Activated CD8-positive, alpha-beta T cell treated with anti-CD3 and anti-CD28 coated beads for 36 hours (primary cell): ENCODE measurements at regions not wholly inside any gene's neighbourhood (a gene's known extent, or its start where the extent isn't known, plus 50 kb on each side); places are given as distances from the start of the nearest gene placed in this dataset.

Experiments used
- ATAC-seq: fragments of 200-7000 bp; cut with Tn5 transposase; one replicate; pipeline ENCODE4 v1.10.0; 2021; ENCODE audit warnings: mild to moderate bottlenecking, moderate library complexity
- CTCF ChIA-PET: fragments of 350-600 bp; sonication (Branson Sonifier 250); formaldehyde crosslinking; loops from one replicate; lab custom pipeline; 2021; ENCODE audit warnings: antibody characterized with exemption; lab: Charles Lee
- POLR2A ChIA-PET: fragments of 350-600 bp; sonication (Branson Sonifier 250); formaldehyde crosslinking; loops from one replicate; lab custom pipeline; 2021; ENCODE audit warnings: antibody characterized with exemption; lab: Charles Lee
- DNase-seq: peaks from one replicate; pipeline ENCODE4 v3.0.0-alpha.2; 2020
- H3K27ac Mint-ChIP-seq: one replicate; pipeline ENCODE4 v1.8.0; 2021; ENCODE audit warnings: mild to moderate bottlenecking, mixed read lengths
- H3K27me3 Mint-ChIP-seq: one replicate; pipeline ENCODE4 v1.8.0; 2021; ENCODE audit warnings: mixed read lengths
- H3K36me3 Mint-ChIP-seq: one replicate; pipeline ENCODE4 v1.8.0; 2021; ENCODE audit warnings: low read depth, mixed read lengths
- H3K4me1 Mint-ChIP-seq: one replicate; pipeline ENCODE4 v1.8.0; 2021; ENCODE audit warnings: low read depth, mixed read lengths
- H3K4me3 Mint-ChIP-seq: one replicate; pipeline ENCODE4 v1.8.0; 2021; ENCODE audit warnings: mild to moderate bottlenecking, moderate library complexity, mixed read lengths
- H3K9me3 Mint-ChIP-seq: one replicate; pipeline ENCODE4 v1.8.0; 2021; ENCODE audit warnings: mixed read lengths
- intact Hi-C: fragments of 100-400 bp; cut with micrococcal nuclease; formaldehyde crosslinking; loops from one replicate; pipeline ENCODE4 v1.10.0; 2022
- TF ChIP-seq, protein P1 (sequence below): fragments of 200-600 bp; IDR thresholded peaks from one replicate; pipeline ENCODE4 v1.8.0; 2022; ENCODE audit warnings: antibody characterized with exemption, mild to moderate bottlenecking

DNA sequence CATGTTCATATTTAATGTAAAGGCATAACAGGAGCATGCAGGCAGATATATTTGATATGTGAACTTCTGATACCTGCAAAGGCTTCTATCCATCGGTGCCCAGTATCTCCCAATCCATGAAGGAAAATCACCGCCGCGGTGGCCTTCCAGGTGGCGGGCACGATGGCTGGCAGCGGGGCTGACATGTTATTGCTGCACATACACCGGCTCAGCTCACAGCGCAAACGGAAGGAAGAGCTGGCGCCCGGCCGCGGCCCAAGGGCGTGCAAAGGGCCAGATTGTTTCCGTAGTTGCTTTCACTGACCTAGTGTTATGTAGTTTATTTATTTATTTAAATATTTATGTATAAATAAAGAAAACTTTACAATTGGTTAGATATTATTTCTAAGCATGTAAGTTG, 322.7 kb upstream of the PITX2 start:
- ATAC-seq (no peak), DNase-seq (no peak)
- intact Hi-C loops = no loop called here
- Mint-ChIP-seq H3K27me3 (no peaks in the 10 kb centered on the region), H3K36me3 (no peaks in the 10 kb centered on the region), H3K27ac (no peak overlapping the region), H3K9me3 (peaks cover 4% of the 10 kb centered on the region), H3K4me3 (no peak overlapping the region), H3K4me1 (no peaks in the 10 kb centered on the region)
- TF ChIP-seq, protein P1, sequence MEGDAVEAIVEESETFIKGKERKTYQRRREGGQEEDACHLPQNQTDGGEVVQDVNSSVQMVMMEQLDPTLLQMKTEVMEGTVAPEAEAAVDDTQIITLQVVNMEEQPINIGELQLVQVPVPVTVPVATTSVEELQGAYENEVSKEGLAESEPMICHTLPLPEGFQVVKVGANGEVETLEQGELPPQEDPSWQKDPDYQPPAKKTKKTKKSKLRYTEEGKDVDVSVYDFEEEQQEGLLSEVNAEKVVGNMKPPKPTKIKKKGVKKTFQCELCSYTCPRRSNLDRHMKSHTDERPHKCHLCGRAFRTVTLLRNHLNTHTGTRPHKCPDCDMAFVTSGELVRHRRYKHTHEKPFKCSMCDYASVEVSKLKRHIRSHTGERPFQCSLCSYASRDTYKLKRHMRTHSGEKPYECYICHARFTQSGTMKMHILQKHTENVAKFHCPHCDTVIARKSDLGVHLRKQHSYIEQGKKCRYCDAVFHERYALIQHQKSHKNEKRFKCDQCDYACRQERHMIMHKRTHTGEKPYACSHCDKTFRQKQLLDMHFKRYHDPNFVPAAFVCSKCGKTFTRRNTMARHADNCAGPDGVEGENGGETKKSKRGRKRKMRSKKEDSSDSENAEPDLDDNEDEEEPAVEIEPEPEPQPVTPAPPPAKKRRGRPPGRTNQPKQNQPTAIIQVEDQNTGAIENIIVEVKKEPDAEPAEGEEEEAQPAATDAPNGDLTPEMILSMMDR = no peak
- POLR2A ChIA-PET = no interaction called here
- CTCF ChIA-PET = no interaction called here

DNA sequence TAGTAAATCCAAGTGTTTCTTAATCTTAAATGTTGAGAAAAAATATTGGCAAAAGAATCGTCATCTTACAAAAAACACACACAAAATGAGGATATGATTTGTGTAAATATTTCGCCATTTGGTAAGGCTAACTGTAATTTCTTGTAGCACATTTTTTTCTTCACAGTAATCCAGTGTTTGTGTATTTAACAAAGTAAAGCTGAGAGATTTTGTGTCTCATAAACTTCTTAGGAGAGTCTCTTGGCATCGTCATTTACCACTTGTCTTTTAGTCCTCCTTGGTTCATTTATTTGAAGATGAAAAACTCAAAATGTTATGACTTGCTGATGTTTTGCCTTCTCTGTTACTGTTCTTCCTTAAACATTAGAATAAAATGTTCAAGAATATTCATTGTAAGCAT, 326.7 kb upstream of the PITX2 start:
- ATAC-seq = no peak
- CTCF ChIA-PET = no interaction called here
- intact Hi-C loops = no loop called here
- TF ChIP-seq, protein P1 = no peak
- H3K36me3 Mint-ChIP-seq = no peaks in the 10 kb centered on the region
- H3K27me3 Mint-ChIP-seq = no peaks in the 10 kb centered on the region
- peaks cover 2% of the 10 kb centered on the region for H3K9me3 Mint-ChIP-seq
- DNase-seq = no peak
- POLR2A ChIA-PET = no interaction called here
- H3K4me3 Mint-ChIP-seq = no peak overlapping the region
- H3K27ac Mint-ChIP-seq = no peak overlapping the region
- no peaks in the 10 kb centered on the region for H3K4me1 Mint-ChIP-seq

DNA sequence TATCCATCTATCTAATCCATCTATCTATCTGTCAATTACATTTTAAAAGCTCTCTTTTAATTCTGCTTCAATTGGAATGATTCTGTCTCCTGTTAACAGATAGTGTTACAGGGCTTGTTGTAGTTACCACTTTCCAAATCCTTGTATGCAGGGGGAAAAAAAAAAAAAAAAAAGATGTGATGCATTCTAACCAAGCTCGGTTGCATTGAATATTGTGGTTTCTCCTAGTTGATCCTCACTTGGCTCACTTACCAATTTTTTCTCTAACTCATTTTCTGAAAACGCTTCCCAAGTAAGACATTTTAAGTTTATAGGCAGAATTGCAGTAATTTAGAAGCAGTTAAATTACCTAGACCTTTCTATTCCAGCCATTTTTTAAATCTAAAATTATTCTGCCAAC, 327.9 kb upstream of the PITX2 start:
- intact Hi-C loops = no loop called here
- no peak for DNase-seq
- Mint-ChIP-seq H3K4me1 (no peaks in the 10 kb centered on the region), H3K36me3 (no peaks in the 10 kb centered on the region), H3K27me3 (no peaks in the 10 kb centered on the region), H3K27ac (no peak overlapping the region), H3K4me3 (no peak overlapping the region), H3K9me3 (peaks cover 2% of the 10 kb centered on the region)
- ATAC-seq = no peak
- TF ChIP-seq, protein P1 = no peak
- ChIA-PET POLR2A (no interaction called here), CTCF (no interaction called here)

DNA sequence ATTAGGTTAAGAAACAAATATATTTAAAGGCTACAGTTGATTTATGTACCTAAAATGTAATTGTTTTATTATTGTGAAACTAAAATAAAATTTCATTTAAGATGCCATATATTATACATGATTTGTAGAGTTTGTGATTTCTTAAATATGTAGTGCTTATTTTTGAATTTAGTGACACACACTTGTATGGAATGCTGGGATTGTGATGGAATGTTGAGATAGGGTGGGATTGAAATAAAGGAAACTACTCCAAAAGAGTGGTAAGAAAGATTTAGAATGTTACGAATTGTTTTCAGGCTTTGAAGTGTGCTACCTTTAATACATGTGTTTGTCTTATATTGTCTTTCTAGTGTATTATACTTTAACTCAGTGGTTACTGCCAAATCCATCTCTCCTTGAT, 330.3 kb upstream of the PITX2 start:
- TF ChIP-seq, protein P1 = no peak
- Mint-ChIP-seq H3K36me3 (no peaks in the 10 kb centered on the region), H3K27me3 (no peaks in the 10 kb centered on the region), H3K9me3 (peaks cover 2% of the 10 kb centered on the region), H3K27ac (no peak overlapping the region), H3K4me3 (no peak overlapping the region), H3K4me1 (no peaks in the 10 kb centered on the region)
- ATAC-seq (no peak), DNase-seq (no peak)
- POLR2A ChIA-PET = no interaction called here
- intact Hi-C loops = no loop called here
- CTCF ChIA-PET = no interaction called here

DNA sequence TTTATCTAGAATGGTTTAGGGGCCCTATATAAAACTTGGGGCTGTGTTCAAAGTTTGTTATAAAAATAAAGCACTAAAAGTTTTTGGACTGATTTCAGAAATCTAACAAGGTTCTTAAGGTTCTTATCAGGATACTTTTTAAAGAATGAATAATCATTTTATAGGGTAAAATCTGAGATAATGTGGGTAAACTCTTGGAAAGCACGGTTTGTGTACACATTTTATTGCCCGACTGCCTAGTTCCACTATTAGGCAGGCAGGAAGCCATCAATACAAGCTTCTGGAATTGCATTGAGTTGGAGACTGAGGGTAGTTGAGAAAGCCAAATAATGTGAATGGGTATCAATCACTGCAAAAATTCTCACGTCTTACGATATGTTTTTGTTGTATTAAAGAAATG, 331.0 kb upstream of the PITX2 start:
- ChIA-PET CTCF (no interaction called here), POLR2A (no interaction called here)
- Mint-ChIP-seq H3K36me3 (no peaks in the 10 kb centered on the region), H3K27ac (no peak overlapping the region), H3K27me3 (no peaks in the 10 kb centered on the region), H3K9me3 (peaks cover 2% of the 10 kb centered on the region), H3K4me1 (no peaks in the 10 kb centered on the region), H3K4me3 (no peak overlapping the region)
- DNase-seq (no peak), ATAC-seq (no peak)
- intact Hi-C loops = no loop called here
- TF ChIP-seq, protein P1 = no peak
